Stimulated activated CD8-positive, alpha-beta memory T cell treated with anti-CD3 and anti-CD28 coated beads, Interleukin-7, amount 100 ng/mL, for 1 hour (primary cell): ENCODE measurements at regions not wholly inside any gene's neighbourhood (a gene's known extent, or its start where the extent isn't known, plus 50 kb on each side); places are given as distances from the start of the nearest gene placed in this dataset.
"Not testable (repeated sequence)": the region's sequence is repeated elsewhere in the genome, so short reads cannot be mapped to it uniquely, and the experiment has no call there.

ENCODE experiments used
- DNase-seq, 2 donors: peaks; one replicate each; pipeline ENCODE4 v3.0.0-alpha.2; 2020; ENCODE audit warnings: low read depth in 2 of 2

DNA sequence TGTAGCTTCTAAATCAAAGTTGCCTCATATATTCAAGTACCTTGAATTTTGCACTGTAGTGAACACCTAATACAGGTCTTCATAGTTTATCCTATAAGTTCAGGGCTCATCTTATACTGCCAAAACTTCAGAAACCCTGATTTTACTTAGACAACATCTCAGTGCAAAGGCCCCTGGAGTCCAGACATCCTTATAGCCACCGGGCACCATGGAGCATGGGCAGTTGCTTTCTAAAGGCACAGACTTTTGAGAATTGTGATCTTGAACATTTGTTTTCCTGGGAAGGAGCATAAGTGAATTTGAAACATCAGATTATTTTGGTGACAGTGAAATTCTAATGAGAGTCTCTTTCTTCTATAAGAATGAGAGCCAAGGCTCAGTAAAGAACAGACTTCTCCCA lies 292.3 kb downstream of the CYRIA start:
- DNase-seq: no peak

DNA sequence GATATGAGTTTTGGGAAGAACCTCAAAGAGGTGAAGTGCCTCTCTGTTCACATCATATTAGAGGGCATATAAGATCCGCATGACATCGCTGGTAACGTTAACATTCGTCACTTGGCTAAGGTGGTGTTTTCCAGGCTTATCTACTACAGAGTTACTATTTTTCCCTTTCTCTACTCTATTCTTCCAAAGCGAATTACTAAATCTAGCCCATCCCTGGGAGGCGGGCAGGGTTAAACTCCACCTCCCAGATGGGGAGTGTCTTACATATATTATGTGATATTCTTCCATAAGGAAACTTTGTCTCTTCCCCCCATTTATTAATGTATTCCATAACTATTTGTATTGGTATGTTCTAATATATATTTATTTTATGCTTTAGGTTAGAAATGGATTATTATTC lies 293.9 kb downstream of the CYRIA start:
- DNase-seq: no peak

DNA sequence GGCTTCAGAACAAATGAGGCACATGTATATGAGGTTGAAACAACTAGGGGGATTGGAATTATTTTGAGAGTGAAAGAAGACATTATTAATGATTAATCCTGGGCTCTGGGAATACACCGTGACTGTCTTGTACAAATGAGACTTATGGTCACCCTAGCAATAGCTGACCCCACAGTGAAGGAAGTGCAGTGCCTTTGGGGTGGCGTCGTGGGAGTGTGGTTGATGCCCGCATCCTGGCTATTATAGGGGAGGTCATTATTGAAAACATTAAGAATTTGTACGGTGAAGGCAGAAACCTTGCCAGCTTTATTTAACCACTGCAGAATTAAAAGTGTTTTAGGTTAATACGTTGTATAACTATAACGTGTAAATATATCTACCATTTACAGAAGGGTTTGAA lies 296.7 kb downstream of the CYRIA start:
- no peak for DNase-seq

DNA sequence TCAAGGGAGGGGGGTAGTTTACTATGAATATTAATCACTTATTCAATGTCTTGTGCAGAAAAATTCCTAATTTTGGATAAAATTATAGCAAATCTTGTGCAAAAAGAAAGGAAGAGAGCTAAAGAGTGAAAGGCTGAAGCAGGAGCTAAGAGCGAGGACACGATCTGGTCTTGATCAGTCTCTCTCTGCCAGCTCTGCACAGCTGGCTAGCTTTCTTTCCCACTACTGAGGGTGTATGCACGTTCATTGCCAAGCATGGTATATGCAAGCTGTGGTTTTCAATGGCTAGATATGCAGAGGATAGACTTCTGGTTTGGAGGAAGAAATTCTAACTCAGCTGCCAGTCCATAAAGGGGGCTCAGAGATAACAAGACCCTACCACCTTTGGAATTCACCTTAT lies 297.3 kb downstream of the CYRIA start:
- DNase-seq: no peak

DNA sequence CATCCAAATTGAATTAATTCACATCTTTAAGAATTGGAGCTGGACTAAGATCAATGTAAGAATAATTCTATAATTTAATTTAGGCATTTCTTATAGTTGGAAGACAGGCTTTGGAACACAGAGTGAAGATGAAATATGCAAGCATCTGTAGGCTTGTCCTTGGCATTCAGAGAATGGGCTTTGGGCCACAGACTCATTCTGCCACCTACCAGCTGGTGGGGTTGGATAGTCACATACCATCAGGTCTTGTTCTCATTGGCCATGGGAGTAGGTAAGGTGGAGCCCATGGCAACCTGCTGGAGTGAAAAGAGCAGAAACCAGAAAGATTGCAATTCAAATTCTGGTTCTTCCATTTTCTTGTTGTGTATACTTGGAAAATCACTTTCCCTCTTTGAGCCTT lies 300.3 kb downstream of the CYRIA start:
- no peak for DNase-seq

DNA sequence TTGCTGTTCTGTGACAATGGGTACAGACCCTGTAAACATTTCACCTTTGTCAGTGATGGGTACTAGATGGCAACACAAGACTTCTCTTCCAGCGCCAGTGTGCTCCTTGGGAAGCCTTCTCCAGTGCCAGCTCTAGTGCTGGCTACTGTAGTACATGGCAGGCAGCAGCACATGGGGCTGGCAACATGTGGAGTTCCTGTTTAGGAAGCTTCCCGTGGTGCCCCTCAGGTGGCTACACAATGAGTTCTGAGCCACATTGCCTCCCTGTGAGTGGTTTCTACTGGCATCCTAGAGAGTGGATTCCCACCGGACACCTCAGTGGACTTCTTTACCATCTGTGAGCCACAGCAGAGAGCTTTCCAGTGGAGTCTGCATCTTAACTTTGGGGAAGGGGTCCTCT lies 302.1 kb downstream of the CYRIA start:
- no peak for DNase-seq

DNA sequence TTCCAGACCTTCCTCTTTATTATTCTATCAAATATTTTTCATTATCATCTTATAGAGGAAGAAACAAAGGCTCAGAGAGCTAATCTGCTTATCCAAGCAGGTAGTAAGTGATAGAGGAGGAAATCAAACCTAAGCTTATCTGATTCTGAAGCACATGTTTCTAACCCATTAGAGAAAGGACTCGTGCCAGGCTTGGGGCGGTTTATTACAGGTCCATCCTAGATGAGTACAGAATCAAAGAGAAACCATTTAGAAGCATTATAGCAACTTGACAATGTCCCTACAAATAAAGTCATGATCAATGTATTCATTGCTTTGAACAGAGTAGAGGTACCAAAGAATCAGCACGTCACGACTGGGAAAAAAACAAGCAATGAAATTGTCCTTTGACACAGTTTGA lies 303.0 kb downstream of the CYRIA start:
- no peak for DNase-seq

DNA sequence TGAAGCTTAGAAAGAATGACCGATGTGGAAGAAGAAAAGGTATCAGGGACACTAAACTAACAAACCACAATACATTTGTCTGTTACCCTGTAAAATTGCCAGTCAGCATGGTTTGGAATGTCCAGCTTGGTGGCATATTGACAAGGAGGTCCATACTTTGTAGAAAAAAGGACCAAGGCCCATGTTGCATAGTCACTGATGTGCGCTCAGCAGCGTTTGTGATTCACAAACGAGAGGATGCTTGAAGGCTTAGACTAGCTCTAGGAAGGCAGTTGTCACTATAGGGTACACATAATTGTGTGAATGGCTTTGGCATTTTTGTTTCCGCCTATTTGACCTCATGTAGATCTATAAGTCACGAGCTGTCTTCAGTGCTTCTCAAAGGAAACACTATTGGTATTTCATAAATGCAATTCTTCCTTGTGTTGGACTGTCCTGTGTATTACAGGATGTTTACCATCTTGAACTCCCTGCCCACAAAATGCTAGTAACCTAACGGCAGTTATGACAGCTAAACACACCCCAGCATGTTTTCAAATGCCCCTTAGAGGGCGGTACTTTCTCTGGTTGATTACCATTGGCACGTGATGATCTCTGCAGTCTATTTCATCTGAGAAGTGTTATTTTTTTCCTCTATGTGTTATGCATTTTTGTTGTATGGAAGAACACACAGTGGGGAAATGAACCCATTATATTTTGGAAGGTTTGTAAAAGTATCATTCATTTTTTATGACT lies 304.2 kb downstream of the CYRIA start:
- no peak for DNase-seq

DNA sequence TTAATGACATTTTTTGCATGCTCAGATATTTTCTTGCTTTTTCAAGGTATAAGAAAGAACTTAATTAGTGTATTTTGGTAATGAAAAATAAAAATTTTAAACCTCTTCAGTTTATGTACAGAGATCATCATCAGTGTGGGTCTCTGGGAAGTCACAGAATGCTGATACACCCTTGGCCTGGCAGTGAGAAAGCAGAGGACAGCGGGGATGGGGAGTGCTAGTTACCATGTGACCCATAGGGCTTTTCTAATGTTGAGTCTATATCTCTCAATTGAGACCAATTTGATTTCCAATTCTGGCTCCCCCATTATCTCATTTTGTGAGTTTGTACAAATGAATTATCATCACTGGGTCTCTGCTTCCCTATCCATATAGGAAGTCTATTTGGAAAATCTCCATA lies 305.7 kb downstream of the CYRIA start:
- no peak for DNase-seq

DNA sequence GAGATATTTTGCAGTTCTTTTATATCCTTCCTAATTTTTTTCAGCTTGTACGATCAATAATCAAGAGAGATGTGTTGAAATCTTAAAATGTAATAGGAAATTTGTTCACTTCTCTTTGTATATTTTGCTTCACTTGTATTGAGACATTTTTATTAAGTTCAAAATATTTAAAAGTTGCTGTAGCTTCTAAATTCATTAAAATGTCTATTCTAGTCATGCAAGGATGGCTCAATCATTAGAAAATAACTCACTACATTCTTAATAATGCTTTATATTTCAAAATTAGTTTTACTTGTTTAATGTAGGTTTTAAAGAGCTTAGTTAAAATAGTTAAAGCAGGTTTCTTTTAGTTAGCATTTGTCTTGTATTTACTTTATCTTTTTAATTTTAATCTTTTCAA lies 308.4 kb downstream of the CYRIA start:
- DNase-seq: no peak

DNA sequence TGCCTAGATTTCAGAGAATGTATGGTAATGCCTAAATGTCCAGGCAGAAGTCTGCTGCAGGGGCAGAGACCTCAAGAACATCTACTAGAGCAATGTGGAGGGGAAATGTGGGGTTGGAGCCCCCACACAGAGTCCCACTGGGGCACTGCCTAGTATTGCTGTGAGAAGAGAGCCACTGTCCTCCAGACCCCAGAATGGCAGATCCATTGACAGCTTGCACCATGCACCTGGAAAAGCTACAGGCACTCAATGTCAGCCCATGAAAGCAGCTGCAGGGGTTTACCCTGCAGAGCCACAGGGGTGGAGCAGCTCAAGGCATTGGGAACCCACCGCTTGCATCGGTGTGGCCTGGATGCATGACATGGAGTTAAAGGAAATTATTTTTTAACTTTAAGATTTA lies 314.1 kb downstream of the CYRIA start:
- no peak for DNase-seq

DNA sequence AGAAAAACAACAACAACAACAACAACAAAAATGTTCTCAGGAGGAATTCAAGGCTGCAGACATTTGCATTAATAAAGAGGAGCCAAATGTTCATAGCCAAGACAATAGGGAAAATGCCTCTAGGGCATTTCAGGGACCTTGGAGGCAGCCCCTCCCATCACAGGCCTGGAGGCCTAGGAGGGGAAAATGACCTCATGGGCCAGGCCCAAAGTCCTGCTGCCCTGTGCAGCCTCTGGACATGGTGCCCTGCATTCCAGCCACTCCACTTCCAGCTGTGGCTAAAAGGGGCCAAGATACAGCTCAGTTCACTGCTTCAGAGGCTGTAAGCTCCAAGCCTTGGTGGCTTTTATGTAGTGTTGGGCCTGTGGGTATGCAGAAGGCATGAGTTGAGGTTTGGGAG lies 314.5 kb downstream of the CYRIA start:
- no peak for DNase-seq

DNA sequence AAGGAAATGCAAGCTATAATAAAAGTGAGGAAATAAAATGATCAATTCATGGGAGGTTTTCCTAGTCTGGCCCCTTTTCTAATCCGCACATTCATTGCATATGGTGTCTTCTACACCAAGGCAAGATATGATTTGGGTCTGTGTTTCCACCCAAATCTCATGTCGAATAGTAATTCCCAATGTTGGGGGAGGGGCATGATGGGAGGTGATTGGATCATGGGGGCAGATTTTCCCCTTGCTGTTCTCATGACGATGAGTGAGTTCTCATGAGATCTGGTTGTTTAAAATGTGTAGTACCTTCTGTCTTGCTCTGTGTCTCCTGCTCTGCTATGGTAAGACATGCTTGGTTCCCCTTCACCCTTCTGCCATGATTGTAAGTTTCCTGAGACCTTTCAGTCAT lies 315.4 kb downstream of the CYRIA start:
- no peak for DNase-seq

DNA sequence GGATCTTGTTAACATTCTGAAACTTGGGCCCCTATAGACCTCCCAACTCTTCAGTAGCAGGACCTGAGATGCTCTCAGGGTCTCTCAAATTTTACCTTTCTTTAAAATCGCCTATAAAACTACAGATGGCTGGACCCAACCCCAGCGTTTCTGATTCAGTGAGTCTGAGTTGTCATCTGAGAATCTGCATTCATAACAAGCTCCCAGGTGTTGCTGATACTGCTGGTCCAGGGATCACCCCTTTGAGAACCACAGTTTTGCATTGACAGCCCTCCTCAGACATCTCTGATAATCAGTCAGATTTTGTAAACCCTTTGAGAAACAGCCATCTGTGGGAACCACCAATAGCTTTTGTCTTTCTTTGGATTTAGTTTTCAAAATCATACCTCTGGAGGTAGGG lies 315.8 kb downstream of the CYRIA start:
- no peak for DNase-seq

DNA sequence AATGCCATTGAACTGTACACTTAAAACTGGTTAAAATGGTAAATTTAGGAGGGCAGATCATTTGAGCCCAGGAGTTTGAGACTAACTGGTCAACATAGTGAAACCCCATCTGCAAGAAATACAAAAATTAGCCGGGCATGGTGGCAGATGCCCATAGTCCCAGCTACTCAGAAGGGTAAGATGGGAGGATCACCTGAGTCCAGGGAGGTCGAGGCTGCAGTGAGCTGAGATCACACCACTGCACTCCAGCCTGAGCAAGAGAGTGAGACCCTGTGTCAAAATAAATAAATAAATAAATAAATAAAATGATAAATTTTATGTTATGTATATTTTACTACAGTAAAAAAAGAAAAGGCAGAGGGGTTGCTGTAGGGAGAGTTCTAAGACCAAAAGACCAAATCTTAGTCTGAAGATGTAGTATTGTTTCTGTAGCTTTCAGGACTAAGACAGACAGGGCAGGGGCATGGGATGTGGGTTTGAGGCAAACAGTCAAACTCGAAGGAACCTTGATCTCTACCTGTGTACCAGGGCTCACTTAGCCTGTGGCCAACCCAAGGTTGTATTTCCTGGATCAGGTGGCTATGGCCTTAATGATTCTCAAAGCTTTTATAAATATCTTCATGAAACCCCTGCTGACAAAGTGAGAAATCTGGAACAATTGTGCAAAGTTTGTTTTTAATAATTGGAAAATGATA lies 316.7 kb downstream of the CYRIA start:
- no peak for DNase-seq

DNA sequence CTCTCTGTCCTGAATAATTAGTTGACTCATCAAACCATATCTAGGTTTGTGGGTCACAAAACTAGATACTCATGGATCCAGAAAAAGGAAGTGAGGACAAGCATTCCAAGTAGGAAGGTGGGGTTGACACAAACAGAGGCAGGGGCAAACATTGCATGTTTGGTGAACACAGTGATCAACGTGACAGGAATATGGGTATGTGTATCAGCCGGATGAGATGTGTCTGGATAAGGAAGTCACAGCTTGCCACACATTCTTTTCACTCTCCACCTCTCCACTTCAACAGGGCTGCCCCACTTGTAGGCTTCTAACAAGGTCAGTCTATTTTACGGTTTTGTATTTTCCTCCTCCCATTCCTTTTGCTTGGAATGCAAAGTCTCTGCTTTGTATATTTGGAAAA lies 319.0 kb downstream of the CYRIA start:
- DNase-seq: no peak

DNA sequence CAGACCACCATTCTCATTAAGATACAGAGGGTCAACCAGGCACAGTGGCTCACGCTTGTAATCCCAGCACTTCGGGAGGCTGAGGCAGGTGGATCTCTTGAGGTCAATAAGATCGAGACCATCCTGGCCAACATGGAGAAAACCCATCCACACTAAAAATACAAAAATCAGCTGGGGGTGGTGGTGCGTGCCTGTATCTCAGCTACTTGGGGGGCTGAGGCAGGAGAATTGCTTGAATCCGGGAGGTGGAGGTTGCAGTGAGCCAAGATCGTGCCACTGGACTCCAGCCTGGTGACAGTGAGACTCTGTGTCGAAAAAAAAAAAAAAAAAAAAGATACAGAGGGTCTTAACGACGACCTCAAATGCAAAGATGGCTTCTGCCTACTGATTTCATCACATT lies 320.4 kb downstream of the CYRIA start:
- not testable (repeated sequence) for DNase-seq

DNA sequence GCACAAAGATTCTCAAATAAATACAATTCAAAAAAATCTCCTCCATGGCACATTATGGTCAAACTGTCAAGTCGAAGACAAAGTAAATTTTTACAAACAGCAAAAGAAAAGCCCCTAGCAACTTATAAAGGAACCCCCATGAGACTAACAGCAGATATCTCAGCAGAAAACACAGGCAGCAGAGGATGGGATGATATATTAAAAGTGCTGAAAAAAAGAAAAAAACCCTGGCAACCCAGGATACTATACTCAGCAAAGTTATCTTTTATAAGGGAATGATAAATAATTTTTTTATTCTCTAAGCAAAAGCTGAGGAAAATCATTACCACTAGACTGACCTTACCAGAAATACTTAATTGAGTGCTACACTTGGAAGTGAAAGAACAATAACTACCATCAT lies 326.4 kb downstream of the CYRIA start:
- DNase-seq: no peak

DNA sequence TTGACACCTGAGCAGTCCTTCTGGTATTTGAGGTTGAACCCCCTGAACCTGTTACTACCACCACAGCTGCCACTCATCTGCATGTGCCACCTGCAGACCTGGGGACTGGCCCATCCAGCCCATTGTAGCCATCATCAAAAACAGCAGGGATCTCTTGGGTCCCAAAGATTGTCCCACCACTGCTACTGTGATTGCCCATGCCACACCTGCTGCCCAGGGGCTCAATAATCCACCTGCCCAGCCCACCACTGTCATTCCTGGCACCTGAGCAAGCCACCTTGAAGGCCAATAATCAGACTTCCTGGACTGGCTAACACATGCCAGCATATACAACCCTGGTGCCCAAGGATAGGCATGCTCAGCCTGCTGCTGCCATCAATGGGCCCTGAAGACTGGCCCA lies 327.6 kb downstream of the CYRIA start:
- DNase-seq: no peak

DNA sequence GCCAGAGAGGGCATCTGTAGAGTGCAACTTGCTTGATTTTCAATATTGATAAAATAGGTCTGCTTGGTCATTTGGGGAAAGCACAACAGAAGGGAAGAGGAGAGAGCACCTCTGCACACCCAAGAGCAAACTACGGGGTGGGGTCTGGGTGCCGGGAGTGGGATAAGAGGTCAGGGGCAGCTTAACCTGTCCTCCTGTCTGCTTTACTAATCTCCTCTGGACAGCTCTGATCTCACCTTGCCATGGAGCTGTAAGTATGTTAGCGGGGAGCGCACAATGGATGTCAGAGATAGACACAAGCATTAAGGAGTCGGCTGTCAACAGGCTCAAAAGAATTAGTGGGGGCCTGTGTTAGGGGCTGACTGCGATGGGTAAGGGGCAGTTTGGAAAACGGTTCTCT lies 328.7 kb downstream of the CYRIA start:
- DNase-seq: no peak

DNA sequence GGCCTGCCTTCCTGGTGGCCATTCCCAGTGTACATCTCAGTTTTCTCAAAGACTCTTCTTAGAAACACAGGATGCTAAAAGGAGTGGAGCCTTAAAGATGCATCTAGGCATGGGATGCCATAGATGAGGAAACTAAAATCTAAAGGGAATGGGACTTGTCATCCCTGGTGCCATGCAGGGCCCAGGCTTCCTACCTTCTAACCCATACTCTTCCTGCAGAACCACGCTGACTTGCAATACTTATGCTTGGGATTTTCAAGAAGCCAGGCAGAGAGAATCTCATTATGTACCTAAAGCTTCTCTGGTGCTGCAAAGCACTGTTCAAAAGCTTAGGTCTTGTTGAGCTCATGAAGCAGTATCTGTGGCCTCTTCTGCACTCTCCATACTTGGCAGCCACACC lies 329.1 kb downstream of the CYRIA start:
- no peak for DNase-seq

DNA sequence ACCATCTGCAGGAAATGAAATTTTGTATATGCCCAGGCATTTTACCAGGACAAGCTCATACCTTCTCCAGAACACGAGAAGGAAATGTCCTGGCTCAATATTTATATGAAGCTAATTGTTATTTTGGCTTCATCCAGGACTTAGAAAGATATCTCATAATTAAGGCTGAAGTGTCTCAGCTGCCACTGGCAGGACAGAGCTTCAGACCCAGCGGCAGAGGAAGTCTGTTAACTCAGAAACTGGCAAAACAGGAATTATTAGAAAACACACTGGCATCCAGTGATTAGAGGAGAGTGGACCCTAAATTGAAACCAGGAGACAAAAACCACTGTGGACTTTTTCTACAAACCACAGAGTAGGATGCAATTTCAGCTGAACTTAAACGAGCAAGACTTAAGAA lies 329.7 kb downstream of the CYRIA start:
- DNase-seq: no peak

DNA sequence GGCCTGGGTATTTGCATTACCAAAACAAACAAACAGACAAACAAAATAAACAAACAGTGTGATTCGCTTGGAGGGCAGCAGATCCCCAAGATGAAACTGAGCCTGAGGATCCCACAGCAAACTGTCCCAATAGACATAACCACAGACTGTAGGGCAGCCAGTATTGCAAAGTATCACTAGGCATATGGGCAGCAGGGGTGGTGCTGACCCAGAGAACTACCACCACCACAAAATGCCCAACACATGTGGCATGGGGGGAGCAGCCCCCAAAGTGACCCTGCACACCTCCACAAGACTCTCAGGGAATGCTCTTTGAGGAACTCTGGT lies 330.1 kb downstream of the CYRIA start:
- no peak for DNase-seq
